ENCODE measurements at regions not wholly inside any gene's neighbourhood (a gene's known extent, or its start where the extent isn't known, plus 50 kb on each side); places are given as distances from the start of the nearest gene placed in this dataset.
"Not testable (repeated sequence)": the region's sequence is repeated elsewhere in the genome, so short reads cannot be mapped to it uniquely, and the experiment has no call there.

DNA sequence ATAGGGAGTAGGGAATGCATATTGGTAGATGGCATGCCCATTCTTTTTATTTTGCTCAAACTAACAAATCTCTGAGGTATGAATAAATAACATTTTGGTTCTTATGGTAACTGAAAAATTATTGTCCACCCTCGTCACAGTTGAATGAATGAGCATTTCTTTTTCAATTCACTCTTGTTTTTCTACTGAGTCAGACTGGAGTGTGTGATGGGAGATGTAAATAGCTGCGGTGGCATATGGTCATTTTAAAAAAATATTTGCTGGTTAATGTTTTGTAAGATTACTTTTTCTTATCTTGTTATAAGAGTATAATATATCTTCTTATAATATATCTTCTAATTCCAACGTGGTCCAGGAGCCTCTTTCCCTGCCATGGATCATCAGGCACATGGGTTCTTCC lies 586.5 kb downstream of the SLITRK5 start:
- no peak for DNase-seq

- no peak for DNase-seq
These were observed 592.6 kb downstream of the SLITRK5 start for GRCh38 chr13:88263808-88264207.

DNA sequence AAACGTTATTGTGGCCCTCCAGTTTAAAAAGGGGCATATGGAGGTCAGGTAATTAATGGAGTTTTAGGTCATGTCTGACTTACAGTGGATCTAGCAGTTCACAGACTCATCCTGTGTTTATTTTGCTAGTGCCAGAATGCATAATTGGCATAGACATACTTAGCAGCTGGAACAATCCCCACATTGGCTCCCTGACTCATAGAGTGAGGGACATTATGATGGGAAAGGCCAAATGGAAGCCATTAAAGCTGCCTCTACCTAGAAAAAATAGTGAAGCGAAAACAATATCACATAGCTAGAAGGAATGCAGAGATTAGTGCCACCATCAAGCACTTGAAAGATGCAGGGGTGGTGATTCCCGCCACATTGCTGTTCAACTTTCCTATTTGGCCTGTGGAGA lies 610.7 kb downstream of the SLITRK5 start:
- no peak for DNase-seq

- no peak for DNase-seq
These were observed 614.2 kb downstream of the SLITRK5 start for GRCh38 chr13:88285329-88285728.

GRCh38 chr13:88288326-88288725 lies 617.2 kb downstream of the SLITRK5 start:
- DNase-seq, result no peak

DNA sequence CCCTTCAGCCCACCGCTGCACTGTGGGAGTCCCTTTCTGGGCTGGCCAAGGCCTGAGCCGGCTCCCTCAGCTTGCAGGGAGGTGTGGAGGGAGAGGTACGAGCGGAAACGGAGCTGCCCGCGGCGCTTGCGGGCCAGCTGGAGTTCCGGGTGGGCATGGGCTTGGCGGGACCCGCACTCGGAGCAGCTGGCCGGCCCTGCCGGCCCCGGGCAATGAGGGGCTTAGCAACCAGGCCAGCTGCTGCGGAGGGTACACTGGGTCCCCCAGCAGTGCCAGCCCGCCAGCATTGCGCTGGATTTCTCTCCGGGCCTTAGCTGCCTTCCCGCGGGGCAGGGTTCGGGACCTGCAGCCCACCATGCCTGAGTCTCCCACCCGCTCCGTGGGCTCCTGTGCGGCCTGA lies 620.6 kb downstream of the SLITRK5 start:
- DNase-seq, result not testable (repeated sequence)

- DNase-seq, result no peak
These were observed 623.2 kb downstream of the SLITRK5 start for GRCh38 chr13:88294368-88294767.

GRCh38 chr13:88303157-88303556 lies 632.0 kb downstream of the SLITRK5 start:
- DNase-seq, result no peak

DNA sequence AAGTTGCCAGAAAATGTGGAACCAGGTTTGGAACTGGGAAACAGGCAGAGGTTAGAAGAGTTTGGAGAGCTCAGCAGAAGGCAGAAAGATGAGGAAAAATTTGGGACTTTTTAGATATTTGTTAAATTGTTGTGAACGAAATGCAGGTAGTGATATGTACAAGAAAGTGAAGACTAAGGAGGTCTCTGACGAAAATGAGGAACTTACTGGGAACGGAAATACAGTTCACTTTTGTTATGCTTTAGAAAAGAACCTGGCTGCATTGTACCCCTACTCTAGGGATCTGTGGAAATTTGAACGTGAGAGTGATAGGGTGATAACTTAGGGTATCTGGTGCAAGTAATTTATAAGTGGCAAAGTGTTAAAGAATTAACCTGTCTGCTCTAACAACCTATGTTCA lies 632.4 kb downstream of the SLITRK5 start:
- no peak for DNase-seq

DNA sequence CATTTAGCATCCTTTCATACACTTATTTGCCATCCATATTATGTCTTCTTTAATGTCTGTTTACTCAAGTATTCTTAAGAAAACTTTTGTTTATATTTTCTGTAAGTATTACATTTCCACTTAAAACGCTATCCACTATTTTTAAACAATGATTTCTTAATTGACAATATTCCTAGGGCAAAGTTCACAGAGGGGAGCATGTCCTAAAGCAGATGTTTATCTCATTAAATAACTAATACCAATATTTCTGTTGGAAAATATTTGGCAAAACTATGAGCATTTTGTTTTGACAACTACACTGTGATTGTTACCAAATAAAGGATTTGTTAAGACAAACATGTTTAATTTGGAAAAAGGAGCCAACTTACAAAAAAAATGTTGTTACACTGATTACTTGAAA lies 643.3 kb downstream of the SLITRK5 start:
- DNase-seq, result no peak

- no peak for DNase-seq
These were observed 657.9 kb downstream of the SLITRK5 start for GRCh38 chr13:88329066-88329465.

DNA sequence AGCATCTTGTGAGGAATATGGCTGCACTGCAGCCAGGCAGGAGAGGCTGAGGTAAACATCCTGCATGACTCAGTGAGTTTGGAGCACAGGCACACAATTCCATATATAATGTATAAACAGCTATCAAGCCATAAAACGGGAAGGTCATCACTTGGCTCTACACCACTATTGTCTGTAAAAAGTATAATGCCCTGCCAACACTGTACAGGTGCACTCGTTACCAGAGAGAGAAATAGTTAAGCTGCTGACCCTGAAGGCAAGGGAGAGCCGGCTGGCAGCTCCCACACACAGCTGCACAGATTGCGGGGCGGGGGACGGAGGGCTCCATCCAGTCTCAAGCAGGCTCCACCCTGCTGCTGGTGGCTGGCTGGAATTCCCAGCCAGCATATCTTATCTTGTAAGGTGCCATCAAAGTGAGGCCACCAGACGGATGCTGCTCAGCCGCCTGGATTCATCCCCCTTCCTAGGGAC lies 668.1 kb downstream of the SLITRK5 start:
- DNase-seq, result peak; percentile 1

GRCh38 chr13:88345171-88345847 lies 674.1 kb downstream of the SLITRK5 start:
- DNase-seq, result no peak

DNA sequence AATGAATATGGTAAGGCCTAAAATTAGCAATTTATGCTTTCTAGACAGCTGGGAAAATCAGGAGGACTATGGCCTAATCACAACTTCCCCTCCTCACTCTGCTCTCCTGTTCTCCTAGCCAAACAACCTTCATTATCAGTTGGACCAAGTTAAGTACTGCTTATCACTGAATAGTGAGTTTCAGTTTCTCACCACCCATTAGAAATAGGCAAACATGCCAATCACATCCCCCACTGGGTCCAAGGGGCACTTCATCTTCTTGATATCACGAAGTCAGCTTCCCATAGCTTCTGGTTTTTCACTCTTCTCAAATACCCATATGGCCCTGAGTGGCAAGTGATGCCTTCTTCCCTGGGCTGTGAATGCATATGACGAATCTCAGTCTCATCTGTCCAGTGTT lies 689.6 kb downstream of the SLITRK5 start:
- DNase-seq, result no peak

DNA sequence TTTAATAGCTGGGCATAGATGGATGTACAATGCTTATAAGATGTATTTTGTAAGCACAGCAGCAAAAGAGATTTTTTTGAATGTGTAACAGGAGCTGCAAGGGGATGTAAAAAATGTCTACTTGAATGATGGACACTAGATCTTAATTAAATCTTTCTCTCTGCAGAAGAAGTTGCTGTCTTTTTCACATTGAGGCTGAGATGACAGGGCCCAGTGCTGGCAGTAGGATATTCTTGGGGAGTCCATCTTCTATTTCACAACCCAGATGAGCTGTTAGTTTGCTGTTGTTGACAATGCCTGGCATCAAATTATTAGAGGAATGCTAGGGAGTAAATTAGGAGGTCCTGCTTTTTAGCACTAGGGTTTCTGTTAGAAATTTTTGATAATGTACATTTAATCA lies 698.7 kb downstream of the SLITRK5 start:
- DNase-seq, result no peak

DNA sequence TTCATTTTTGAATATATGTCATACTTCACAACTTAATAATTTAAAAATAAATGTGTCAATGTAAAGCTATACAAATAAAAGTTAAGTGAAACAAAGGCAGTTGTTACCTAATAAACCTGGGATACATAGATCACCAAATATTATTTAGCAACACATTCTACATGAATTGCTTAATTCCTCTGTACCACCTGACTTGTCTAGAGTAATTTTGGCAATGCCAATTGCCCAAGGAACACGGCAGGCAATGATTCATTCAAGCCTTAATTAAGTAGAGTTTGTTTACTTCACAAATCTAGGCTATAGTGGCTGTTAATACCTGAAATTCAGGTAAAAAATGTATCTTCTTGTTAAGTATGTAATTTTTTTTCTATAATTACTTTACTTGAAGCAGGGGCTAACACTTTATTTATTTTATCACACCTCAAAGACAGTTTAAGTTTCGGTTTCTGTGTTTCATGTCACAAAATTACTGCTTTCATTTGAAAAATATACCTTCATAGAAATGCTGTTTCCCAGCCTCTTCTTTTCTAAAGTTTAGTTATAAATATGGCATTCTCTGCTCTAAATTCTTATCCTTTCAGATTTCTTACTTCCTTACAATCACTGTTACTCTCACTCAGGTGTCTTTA lies 705.7 kb downstream of the SLITRK5 start:
- DNase-seq, result no peak

GRCh38 chr13:88377852-88378251 lies 706.7 kb downstream of the SLITRK5 start:
- no peak for DNase-seq

GRCh38 chr13:88384542-88384941 lies 713.4 kb downstream of the SLITRK5 start:
- DNase-seq, result no peak

DNA sequence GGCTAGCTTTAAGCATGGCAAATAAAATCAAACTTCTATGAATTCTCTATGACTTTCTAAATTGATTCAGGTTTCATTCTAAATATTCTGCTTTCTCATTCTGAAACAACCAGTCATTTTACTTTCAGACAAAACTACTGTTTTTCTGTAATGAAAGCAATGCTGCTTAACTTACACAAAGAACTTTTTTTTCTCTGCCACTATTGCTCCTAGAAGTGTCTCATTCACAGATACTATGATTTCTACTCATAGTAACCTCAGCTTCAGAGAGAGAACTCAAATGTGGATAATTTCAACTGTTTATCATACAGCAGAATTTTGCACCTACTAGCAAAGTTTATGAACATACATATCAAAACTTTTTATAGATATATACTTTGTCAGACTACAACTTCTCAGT lies 724.6 kb downstream of the SLITRK5 start:
- no peak for DNase-seq

DNA sequence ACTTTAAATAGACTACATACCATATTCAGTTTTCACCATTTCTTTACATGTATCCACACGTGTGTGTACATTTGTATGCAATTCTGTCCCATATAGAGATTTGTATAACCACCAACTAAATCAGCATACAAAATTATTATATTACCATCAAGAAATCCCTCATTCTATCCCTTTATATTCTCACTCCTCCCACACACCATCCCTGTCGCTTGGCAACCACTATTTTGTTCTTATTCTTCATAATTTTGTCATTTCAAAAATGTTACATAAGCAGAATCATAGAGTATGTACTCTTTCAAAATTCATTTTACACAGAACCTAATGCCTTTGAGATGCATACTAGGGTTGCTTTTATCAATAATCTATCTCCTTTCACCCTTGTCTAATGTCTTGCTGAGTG lies 740.5 kb downstream of the SLITRK5 start:
- no peak for DNase-seq

DNA sequence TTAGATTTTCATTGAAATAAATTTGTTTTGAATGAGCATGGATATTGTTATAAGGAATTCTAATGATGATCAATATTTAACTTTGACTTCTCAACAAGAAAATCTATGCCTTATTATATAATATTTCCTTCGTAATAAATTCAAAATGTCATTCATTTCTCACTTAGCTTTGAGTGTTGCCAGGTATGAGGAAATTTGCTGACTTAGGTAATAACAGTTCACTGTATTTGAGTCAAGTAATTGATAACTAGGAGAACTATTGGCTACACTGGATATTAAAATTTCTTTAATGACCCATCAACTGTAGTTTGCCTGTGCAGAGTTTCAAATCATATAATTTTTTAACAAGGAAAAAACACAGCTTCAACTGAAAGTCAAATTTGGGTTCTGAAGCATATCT lies 746.6 kb downstream of the SLITRK5 start:
- no peak for DNase-seq

GRCh38 chr13:88424463-88424862 lies 753.3 kb downstream of the SLITRK5 start:
- DNase-seq, result no peak

- no peak for DNase-seq
These were observed 755.5 kb downstream of the SLITRK5 start for GRCh38 chr13:88426661-88427060.

GRCh38 chr13:88429862-88430261 lies 758.7 kb downstream of the SLITRK5 start:
- DNase-seq, result no peak

DNA sequence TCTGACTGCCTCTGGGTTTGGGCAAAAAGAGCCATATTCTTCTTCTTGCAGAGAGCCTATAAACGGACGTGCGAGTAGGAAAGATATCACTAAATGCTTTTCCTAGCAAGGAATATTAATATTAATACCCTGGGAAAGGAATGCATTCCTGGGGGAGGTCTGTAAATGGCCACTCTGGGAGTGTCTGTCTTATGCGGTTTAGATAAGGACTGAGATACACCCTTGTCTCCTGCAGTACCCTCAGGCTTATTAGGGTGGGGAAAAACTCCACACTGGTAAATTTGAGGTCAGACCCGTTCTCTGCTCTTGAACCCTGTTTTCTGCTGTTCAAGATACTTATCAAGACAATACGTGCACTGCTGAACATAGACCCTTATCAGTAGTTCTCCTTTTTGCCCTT lies 763.8 kb downstream of the SLITRK5 start:
- no peak for DNase-seq

Measured in DMS53 (cell line).